GM18909 (cell line): ENCODE measurements at regions not wholly inside any gene's neighbourhood (a gene's known extent, or its start where the extent isn't known, plus 50 kb on each side); places are given as distances from the start of the nearest gene placed in this dataset.

Source experiments
- ATAC-seq: cut with Tn5 transposase; IDR thresholded peaks from one replicate; pipeline ENCODE4 v1.9.1; 2021; ENCODE audit warnings: mild to moderate bottlenecking; ENCODE audit not compliant: unreplicated experiment, poor library complexity

DNA sequence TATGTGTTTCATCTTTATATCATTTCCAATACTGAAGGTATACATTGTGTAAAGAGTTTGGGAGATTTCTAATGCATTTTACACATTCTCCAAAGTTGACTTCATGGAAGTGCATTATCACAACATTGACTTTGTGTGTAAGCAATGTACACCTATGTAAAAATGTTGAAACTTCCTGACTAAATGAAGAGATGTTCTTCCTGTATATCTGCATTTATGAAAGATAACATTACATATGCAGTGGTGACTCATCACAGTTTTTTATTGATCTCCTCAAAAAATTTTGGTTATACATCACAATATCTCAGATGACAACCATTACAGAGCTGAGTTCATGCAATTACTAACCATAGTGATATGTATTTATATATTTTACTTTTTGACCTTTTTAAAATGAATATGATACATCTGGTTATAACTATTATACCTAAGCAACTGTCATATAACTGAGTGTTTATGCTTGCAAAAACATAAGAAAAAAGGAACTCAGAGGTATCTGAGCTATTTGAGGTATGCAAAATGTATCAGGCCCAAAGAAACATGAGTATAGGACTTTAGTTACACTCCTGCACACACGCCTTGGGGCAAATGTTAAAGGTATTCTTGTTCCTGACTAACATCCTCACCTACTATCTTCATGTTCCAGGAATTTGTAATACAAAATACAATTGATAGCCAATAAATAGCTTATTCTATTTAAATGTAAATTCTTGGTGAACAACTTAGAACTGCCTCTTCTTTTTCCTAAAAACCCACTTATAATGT is 88.2 kb upstream of the OLFM3 start:
- ATAC-seq, result no peak

DNA sequence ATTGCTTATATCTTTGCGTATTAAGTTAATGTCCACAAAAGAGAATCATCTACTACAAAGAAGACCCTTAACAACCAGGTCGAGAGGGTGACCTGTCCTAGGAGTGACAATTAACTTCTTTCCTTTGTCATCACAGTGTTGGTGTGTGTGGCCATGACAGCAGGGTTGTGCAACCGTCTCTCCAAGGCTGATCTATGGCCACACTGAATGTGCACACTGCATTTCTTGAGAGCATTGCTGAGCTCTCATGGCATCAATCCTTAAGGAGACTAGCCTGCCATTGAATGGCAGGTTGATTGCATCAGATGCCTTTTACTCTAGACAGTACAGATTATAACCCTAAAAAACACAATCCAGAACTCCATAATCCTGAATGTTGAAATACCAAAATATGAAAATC is 86.5 kb upstream of the OLFM3 start:
- ATAC-seq, result no peak

DNA sequence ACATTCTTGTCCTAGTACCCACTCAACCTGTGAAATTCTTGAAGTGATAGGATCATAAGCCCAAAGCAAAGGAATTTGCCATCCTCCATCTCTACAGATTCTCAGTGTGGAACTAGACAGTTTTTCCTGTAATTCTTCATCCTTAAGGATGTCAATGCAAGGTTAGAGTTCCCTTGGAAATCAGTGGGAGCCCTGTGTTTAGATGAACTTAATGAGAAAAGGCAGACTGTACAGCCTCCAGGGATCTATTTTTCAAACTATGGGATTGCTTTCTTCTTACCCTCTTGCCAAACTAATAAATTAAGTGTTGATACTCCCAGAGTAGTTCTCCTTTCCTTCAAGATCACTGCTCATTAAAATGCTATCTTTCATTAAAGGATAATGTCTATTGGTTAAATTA is 78.1 kb upstream of the OLFM3 start:
- ATAC-seq, result no peak

DNA sequence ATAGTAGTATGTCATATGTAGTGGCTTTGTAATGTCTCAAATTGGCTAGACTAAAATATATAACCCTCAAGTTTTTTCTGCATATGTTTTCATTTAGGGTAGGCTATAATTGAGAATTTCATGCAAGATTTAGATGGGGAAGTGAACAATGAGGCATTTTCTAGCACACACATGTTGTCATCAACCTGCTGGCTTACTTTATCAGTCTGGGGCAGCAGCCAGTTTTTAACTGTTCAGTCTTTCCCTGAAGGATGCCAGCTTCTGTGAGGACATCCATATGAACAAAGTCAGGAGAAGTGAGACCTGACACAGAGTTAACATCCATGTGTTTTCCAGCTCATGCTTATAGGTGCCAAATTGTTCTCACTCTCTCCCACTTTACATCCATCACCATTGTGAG is 74.7 kb upstream of the OLFM3 start:
- ATAC-seq, result no peak

DNA sequence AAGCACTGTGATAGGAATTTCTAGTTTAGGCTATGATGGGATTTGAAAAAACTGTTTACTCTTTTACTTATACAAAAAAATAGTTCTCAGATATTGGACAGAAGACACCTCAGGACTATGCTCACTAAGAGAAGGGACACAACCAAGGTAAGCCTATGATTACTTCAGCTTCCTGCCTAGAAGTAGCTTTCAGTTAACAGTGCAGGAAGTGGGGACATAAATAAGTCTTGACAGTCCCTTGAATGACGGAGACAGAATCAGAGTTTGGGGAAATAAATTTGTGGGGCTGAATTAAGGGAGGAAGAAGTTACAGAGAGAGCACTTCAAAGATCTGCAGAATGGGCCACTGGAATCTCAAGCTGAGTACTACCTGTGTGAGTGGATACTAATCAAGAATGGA is 53.8 kb upstream of the OLFM3 start:
- ATAC-seq, result no peak

DNA sequence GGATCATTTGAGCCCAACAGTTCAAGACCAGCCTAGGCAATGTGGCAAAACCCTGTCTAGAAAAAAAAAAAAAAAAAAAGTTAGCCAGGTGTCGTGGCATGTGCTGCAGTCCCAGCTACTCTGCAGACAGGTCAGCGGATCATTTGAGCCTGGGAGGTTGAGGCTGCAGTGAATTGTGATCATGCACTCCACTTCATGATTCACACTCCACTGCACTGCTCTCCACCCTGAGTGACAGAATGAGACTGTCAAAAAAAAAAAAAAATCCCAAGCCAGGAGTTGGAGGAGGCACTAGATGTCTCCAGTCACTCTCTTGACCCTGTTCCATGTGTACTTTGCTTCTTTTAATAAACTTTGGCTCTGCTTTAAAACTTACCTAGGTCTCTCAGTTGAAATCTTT is 51.0 kb upstream of the OLFM3 start:
- ATAC-seq, result no peak
